Body of pancreas (tissue), 4 donors: ENCODE measurements at regions not wholly inside any gene's neighbourhood (a gene's known extent, or its start where the extent isn't known, plus 50 kb on each side); places are given as distances from the start of the nearest gene placed in this dataset.

ENCODE experiments used
- POLR2A ChIP-seq, 3 donors: fragments of 450-650 bp; IDR thresholded peaks; one replicate each; pipeline ENCODE4 v1.6.1; 2016; ENCODE audit warnings: antibody characterized with exemption in 3 of 3, mild to moderate bottlenecking in 2 of 3
- TF ChIP-seq, protein P1 (sequence below), 7 experiments: fragments of 450-650 bp in 4 of 7; fragments of 200-600 bp in 3 of 7; sonication (generic) in 3 of 7; IDR thresholded peaks; one replicate each; pipeline ENCODE4 v1.5.1; 2016 to 2019; ENCODE audit warnings: antibody characterized with exemption in 7 of 7

DNA sequence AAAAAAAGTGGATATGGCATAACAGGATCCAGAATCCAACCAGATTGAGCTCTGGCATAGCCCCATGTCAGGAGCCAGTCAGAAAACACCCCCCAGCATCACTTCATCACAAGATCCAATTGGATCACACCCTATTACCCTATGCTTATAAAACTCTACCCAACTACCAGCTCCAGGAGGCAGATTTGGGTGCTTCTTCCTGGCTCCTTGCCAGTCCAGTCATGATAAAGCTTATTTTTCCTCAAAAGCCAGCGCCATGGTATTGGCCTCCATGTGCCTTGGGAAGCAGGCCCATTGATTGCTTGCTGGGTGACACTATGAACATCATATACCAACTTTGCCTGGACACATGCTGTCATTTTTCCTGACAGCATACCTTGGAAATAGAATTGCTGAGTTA lies 281.4 kb upstream of the MKLN1 start:
- TF ChIP-seq, protein P1, sequence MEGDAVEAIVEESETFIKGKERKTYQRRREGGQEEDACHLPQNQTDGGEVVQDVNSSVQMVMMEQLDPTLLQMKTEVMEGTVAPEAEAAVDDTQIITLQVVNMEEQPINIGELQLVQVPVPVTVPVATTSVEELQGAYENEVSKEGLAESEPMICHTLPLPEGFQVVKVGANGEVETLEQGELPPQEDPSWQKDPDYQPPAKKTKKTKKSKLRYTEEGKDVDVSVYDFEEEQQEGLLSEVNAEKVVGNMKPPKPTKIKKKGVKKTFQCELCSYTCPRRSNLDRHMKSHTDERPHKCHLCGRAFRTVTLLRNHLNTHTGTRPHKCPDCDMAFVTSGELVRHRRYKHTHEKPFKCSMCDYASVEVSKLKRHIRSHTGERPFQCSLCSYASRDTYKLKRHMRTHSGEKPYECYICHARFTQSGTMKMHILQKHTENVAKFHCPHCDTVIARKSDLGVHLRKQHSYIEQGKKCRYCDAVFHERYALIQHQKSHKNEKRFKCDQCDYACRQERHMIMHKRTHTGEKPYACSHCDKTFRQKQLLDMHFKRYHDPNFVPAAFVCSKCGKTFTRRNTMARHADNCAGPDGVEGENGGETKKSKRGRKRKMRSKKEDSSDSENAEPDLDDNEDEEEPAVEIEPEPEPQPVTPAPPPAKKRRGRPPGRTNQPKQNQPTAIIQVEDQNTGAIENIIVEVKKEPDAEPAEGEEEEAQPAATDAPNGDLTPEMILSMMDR (IDR thresholded peaks at IDR 0.05): no peak
- no peak for TF ChIP-seq POLR2A (IDR thresholded peaks at IDR 0.05)
